ENCODE measurements at regions not wholly inside any gene's neighbourhood (a gene's known extent, or its start where the extent isn't known, plus 50 kb on each side); places are given as distances from the start of the nearest gene placed in this dataset.
A peak's percentile ranks its signal among the peaks of the same experiment; 100 is the strongest.
"Not testable (repeated sequence)": the region's sequence is repeated elsewhere in the genome, so short reads cannot be mapped to it uniquely, and the experiment has no call there.

- DNase-seq = peak; percentile 93
These were observed 53.3 kb downstream of the OLFML3 start for GRCh38 chr1:114032271-114033215.

GRCh38 chr1:114033216-114033706, 54.0 kb downstream of the OLFML3 start:
- no peak for DNase-seq

GRCh38 chr1:114033961-114034360, 54.7 kb downstream of the OLFML3 start:
- DNase-seq = no peak

- no peak for DNase-seq
These were observed 55.5 kb downstream of the OLFML3 start for GRCh38 chr1:114034567-114035303.

- DNase-seq = no peak
These were observed 56.0 kb downstream of the OLFML3 start for GRCh38 chr1:114035304-114035700.

- DNase-seq = not testable (repeated sequence)
These were observed 57.8 kb downstream of the OLFML3 start for GRCh38 chr1:114036841-114037630.

GRCh38 chr1:114037631-114037890, 58.3 kb downstream of the OLFML3 start:
- DNase-seq = no peak

GRCh38 chr1:114037962-114038816, 58.9 kb downstream of the OLFML3 start:
- DNase-seq = no peak

Data from fibroblast of skin of abdomen (primary cell).